Esophagus muscularis mucosa (tissue), 4 donors: ENCODE measurements at regions not wholly inside any gene's neighbourhood (a gene's known extent, or its start where the extent isn't known, plus 50 kb on each side); places are given as distances from the start of the nearest gene placed in this dataset.

Experiments used
- DNase-seq: peaks from one replicate; pipeline ENCODE4 v3.0.0-alpha.2; 2017; ENCODE audit errors: extremely low spot score
- H3K27ac ChIP-seq, 4 donors: fragments of 200-600 bp; sonication (generic); replicated peaks in 1 of 4; 1 replicate in 3 of 4; 2 replicates in 1 of 4; pipeline ENCODE4 v1.5.1; 2016 to 2019; ENCODE audit warnings: mild to moderate bottlenecking in 1 of 4
- H3K27me3 ChIP-seq, 4 donors: fragments of 200-600 bp; sonication (generic); one replicate each; pipeline versions ENCODE4 v1.5.1 to v1.6.0; 2016 to 2019
- H3K36me3 ChIP-seq, 4 donors: fragments of 200-600 bp; sonication (generic); one replicate each; pipeline ENCODE4 v1.5.1; 2016 to 2019
- H3K4me1 ChIP-seq, 4 donors: fragments of 200-600 bp; sonication (generic); one replicate each; pipeline ENCODE4 v1.5.1; 2016 to 2019
- H3K4me3 ChIP-seq, 4 donors: fragments of 200-600 bp; sonication (generic); 1 replicate in 2 of 4; 2 replicates in 2 of 4; pipeline ENCODE4 v1.5.1; 2016 to 2019; ENCODE audit warnings: mild to moderate bottlenecking in 4 of 4, moderate library complexity in 1 of 4
- H3K9me3 ChIP-seq, 4 donors: fragments of 200-600 bp; sonication (generic); 1 replicate in 3 of 4; 2 replicates in 1 of 4; pipeline ENCODE4 v1.5.1; 2016 to 2019
- CTCF ChIP-seq, 3 experiments: fragments of 200-600 bp in 2 of 3; fragments of 450-650 bp in 1 of 3; sonication (generic) in 2 of 3; IDR thresholded peaks; one replicate each; pipeline ENCODE4 v1.5.1; 2017 to 2019; ENCODE audit warnings: antibody characterized with exemption in 3 of 3, mild to moderate bottlenecking in 2 of 3, moderate library complexity in 1 of 3
- EP300 ChIP-seq: sonication (generic); formaldehyde crosslinking; IDR thresholded peaks from one replicate; pipeline ENCODE4 v1.6.1; 2017; ENCODE audit warnings: antibody characterized with exemption
- POLR2A ChIP-seq: fragments of 450-650 bp; IDR thresholded peaks from one replicate; pipeline ENCODE4 v1.6.1; 2017; ENCODE audit warnings: antibody characterized with exemption, moderate library complexity, mild to moderate bottlenecking, low read depth
- POLR2AphosphoS5 ChIP-seq, 2 donors: sonication (generic); formaldehyde crosslinking; IDR thresholded peaks; one replicate each; pipeline ENCODE4 v1.6.1; 2017; ENCODE audit warnings: antibody characterized with exemption in 2 of 2
- WGBS: methylation state at CpG from one replicate; pipeline ENCODE4 v1.1.5; 2018; 5-methylcytosine and 5-hydroxymethylcytosine counted together
- intact Hi-C: fragments of 100-400 bp; cut with DNase I; formaldehyde crosslinking; loops from one replicate; pipeline ENCODE4 v1.15.1; 2023

DNA sequence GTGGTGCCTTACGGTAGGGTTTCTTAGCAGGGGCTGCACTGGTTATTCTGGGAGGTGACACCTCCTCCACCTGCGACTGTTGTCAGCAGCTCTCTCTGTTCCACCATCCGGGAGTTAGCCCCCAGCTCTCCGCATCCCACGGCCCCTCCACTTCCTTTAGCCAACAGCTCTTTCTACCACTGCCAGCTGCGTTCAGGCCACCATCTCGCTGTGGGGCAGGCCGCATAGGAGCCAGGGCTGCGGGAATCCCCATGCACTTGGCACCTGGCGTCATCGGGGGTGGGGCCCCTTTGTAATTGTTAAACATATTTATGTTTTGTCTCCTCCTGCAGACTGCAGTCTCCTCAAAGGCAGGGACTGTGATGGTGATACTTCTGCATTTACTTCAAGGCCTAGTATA is 480.2 kb downstream of the SMARCA1 start:
- Histone ChIP-seq H3K9me3 (no peaks in the 10 kb centered on the region), H3K27me3 (no peaks in the 10 kb centered on the region), H3K36me3 (no peaks in the 10 kb centered on the region), H3K4me1 (no peaks in the 10 kb centered on the region), H3K27ac (no peak overlapping the region), H3K4me3 (no peak overlapping the region)
- WGBS: 96% methylated on average over 11 of the region's 11 CpGs
- intact Hi-C loops: no loop called here
- TF ChIP-seq POLR2A: no peak
- no peak for TF ChIP-seq EP300
- no peak for TF ChIP-seq POLR2AphosphoS5 (IDR thresholded peaks at IDR 0.05)
- TF ChIP-seq CTCF (IDR thresholded peaks at IDR 0.05): no peak
- no peak for DNase-seq

GRCh38 chrX:129041319-129041718 is 482.0 kb downstream of the SMARCA1 start:
- intact Hi-C loops: no loop called here
- no peak overlapping the region for H3K4me3 ChIP-seq

DNA sequence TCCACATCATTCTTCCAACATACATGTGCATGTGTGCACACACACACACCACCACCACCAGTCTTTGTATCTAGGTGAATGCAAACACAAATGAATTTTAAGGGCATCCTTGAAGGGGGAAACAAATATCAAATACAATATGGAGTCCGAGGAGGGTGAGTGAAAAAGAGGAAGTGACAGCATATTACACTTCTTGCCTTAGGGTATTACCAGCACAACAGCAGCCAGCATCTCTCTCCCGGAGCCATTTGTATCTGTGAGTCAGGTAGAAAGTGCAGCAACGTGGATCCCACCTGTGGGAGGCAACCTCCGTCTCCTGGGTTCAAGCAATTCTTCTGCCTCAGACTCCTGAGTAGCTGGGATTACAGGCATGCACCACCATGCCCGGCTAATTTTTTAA is 483.2 kb downstream of the SMARCA1 start:
- Histone ChIP-seq H3K36me3 (no peaks in the 10 kb centered on the region), H3K4me1 (no peaks in the 10 kb centered on the region), H3K4me3 (no peak overlapping the region), H3K27ac (no peak overlapping the region), H3K9me3 (no peaks in the 10 kb centered on the region), H3K27me3 (no peaks in the 10 kb centered on the region)
- TF ChIP-seq CTCF (IDR thresholded peaks at IDR 0.05): no peak
- TF ChIP-seq EP300: no peak
- TF ChIP-seq POLR2A: no peak
- TF ChIP-seq POLR2AphosphoS5 (IDR thresholded peaks at IDR 0.05): no peak
- 71% methylated on average over 5 of the region's 5 CpGs for WGBS
- intact Hi-C loops: no loop called here
- no peak for DNase-seq

More at GRCh38 chrX:129041319-129041718, 482.0 kb downstream of the SMARCA1 start:
- Histone ChIP-seq H3K4me1 (no peaks in the 10 kb centered on the region), H3K27ac (no peak overlapping the region), H3K9me3 (no peaks in the 10 kb centered on the region), H3K27me3 (no peaks in the 10 kb centered on the region), H3K36me3 (no peaks in the 10 kb centered on the region)
- no peak for DNase-seq
- WGBS: 83% methylated on average over 3 of the region's 5 CpGs
- TF ChIP-seq EP300: no peak
- no peak for TF ChIP-seq CTCF (IDR thresholded peaks at IDR 0.05)
- TF ChIP-seq POLR2AphosphoS5 (IDR thresholded peaks at IDR 0.05): no peak
- no peak for TF ChIP-seq POLR2A

- H3K4me3 ChIP-seq: no peak overlapping the region
- no peaks in the 10 kb centered on the region for H3K27me3 ChIP-seq
- H3K36me3 ChIP-seq: no peaks in the 10 kb centered on the region
- H3K4me1 ChIP-seq: no peaks in the 10 kb centered on the region
- no peaks in the 10 kb centered on the region for H3K9me3 ChIP-seq
- intact Hi-C loops: no loop called here
- no peak for TF ChIP-seq POLR2AphosphoS5 (IDR thresholded peaks at IDR 0.05)
- TF ChIP-seq POLR2A: no peak
- TF ChIP-seq EP300: no peak
- no peak for TF ChIP-seq CTCF (IDR thresholded peaks at IDR 0.05)
- no peak for DNase-seq
- no peak overlapping the region for H3K27ac ChIP-seq
- 71% methylated on average over 7 of the region's 7 CpGs for WGBS
These were observed 484.1 kb downstream of the SMARCA1 start for GRCh38 chrX:129039176-129039575.

- TF ChIP-seq EP300 (no peak), POLR2A (no peak), POLR2AphosphoS5 (IDR thresholded peaks at IDR 0.05) (no peak), CTCF (IDR thresholded peaks at IDR 0.05) (no peak)
- intact Hi-C loops: no loop called here
- 65% methylated on average over 4 of the region's 4 CpGs for WGBS
- Histone ChIP-seq H3K27me3 (no peaks in the 10 kb centered on the region), H3K9me3 (no peaks in the 10 kb centered on the region), H3K4me1 (no peaks in the 10 kb centered on the region), H3K27ac (no peak overlapping the region), H3K4me3 (no peak overlapping the region), H3K36me3 (no peaks in the 10 kb centered on the region)
- DNase-seq: no peak
These were observed 485.9 kb downstream of the SMARCA1 start for GRCh38 chrX:129037389-129037788.
